ENCODE measurements at regions not wholly inside any gene's neighbourhood (a gene's known extent, or its start where the extent isn't known, plus 50 kb on each side); places are given as distances from the start of the nearest gene placed in this dataset.
"Not testable (repeated sequence)": the region's sequence is repeated elsewhere in the genome, so short reads cannot be mapped to it uniquely, and the experiment has no call there.

DNA sequence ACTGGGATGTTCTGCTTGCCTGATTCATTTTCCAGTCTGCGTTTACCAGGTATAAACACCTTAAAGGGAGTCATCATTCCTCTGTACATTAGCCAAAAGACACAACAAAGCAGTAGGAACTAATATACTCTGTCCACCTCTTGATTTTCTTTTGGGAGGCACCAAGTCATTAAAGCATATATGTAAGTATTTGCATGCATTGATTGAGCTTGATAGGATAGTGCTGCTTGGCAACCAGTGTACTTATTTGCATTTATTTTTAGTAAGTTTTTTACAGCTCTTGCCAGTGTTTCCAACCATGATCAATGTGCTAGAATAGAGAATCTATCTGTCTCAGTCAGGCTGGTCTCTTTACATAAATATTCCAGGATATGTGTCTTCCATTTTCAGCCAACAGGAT, 353.3 kb upstream of the SEMA3C start:
- DNase-seq = no peak

DNA sequence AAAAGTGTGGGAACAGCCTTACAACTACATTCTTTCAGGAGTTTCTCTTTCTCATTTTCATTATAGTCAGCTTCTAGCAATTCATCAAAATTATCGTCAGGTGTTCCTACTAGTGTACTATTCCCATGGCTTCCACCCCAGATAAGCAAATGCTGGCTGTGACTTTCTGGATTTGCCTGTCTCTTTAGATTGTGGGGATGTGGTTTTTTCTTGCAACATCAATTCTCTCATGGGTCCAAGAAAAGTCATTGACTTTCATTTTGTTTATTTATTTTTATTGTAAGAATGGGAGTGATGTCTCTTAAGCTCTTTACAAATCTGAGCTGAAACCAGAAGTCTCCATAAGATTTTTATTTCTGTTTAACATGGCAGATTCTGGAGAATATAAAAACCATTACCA, 349.7 kb upstream of the SEMA3C start:
- no peak for DNase-seq

DNA sequence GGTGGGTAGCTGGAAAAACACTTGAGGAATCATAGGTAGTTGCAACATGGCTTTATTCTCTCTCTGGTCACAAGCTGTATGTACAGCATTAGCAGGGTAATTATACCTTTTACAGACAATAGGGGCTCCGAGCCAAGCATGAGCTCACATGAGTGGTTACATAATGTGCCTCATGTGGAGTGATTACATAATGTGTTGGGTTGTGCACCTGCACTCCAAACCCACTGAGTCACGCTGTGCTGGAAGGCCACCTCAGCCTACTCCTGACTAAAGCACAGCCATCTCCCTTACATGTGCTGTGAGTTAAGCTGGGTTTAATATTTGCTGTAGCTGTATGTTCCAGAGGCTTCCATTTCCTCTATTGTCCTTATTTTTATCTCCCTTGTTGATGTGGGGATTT, 348.7 kb upstream of the SEMA3C start:
- DNase-seq = no peak

DNA sequence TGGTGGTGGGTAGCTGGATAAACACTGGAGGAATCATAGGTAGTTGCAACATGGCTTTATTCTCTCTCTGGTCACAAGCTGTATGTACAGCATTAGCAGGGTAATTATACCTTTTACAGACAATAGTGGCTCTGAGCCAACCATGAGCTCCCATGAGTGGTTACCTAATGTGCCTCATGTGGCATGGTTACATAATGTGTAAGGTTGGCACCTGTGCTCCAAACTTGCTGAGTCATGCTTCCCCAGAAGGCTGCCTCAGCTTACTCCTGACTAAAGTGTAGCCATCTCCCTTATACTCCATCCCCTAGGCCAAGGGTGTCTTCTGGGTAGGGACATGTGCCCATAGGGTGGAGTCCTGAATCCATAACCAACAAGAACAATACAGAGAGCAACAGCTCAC, 345.3 kb upstream of the SEMA3C start:
- no peak for DNase-seq

DNA sequence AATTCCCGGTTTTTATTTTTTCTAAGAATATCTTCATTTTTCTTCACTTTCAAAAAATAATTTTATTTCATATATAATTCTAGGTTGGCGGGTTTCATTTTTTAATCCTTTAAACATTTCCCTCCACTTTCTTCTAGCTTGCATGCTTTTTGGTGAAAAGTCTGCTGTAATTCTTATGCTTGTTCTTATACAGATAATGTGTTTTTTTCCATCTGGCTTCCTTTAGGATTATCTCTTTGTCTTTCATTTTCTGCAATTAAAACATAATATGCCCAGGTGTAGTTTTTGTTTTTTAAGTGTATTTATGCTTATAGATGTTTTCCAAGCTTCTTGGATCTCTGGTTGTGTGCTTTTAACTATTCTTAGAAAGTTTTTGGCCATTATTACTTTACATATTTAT, 341.3 kb upstream of the SEMA3C start:
- no peak for DNase-seq

DNA sequence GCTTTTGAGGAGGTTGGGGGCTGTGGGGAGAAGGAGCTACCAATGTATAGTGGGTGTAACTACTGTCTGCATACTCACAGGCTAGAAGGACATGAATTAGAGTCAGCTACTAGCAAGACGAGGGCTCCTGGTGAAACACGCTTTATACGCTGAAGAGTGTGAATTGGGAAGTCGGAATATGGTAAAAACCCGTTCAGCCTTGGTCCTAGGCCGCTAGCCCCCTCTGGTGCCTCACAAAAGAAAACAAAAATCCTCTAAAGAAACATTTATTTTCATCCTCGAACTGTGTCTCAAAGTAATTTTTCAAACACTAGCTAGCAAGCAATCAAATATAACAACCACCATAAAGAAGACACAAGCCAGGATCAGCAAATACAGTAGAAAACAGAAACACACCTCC, 338.1 kb upstream of the SEMA3C start:
- DNase-seq = no peak

DNA sequence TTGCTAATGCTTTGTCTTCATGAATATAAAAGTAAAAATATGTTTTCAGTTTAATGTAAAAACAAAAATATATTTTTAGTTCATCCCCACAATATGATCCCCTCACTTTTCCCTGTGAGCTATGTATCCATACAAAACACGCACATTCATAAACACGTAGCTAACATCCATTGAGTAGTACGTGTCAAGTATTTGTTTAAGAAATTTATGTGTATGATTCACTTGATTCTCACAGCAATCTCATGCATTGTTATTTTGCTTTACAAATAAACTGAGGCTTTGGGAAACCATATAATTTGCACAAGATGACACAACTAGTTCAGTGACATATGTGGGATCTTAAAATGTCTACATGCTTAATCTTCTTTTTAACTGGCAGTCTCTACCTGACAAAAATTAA, 329.6 kb upstream of the SEMA3C start:
- DNase-seq = no peak

DNA sequence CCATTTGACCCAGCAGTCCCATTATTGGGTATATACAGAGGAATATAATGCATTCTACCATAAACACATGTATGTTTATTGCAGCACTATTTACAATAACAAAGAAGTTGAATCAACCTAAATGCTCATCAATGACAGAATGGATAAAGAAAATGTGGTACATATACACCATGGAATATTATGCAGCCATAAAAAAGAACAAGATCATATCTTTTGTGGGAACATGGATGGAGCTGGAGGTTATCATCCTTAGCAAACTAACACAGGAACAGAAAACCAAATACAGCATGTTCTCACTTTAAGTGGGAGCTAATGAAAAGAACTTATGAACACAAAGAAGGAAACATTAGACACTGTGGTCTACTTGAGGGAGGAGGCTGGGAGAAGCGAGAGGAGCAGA, 328.5 kb upstream of the SEMA3C start:
- not testable (repeated sequence) for DNase-seq

DNA sequence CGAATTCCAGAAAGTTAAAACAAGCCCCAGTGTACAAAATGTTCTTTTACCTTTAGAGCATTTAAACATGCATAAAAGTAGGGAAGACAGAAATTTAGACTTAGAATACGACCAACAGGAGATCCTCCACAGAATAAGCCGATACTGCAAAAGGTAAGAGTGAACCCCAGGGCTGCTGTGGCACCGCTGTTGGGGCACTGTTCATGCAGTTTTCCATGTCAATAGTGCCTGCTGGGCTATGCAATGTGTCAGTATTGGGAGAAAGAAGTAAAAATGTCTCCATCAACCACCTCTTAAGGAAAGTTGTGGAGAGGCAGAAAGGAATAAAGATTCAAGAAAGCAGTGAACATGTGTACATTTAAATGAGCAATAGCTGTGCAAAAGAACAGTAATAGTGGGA, 326.5 kb upstream of the SEMA3C start:
- no peak for DNase-seq

DNA sequence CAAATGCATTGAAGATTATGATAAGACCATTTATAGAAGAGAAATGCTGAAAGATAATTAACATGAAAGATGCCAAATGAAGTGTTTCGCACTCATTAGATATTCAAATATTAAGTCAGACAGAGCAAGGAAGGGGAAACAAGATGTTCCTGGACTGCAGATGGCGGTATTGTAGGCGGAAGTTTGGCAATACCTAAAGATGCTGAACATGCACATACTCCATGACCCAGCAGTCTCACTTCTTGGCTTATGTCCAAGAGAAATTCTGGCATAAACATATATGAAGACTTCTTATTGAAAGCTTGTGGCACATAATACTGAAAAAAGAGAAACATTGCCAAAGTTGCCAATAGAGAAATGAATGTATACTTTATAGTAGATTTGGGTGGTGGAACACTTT, 325.4 kb upstream of the SEMA3C start:
- DNase-seq = no peak

DNA sequence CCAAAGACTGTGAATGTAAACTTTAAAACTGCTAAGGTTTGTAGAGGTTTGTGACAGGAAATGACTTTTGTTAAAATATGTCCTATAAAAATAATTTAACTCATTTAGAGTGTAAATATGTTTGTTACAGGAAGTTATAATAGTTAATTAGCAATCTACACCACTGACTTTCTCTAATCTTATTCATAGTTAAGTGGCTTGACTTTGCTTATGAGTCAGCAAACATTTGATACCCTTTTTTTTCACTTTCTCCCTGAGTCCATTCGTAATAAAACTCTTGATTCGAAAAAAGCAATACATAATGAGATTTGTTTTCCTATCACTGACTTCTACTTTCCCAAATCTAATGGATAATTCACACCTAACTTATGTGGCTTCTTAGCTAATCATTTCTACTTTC, 317.7 kb upstream of the SEMA3C start:
- no peak for DNase-seq

DNA sequence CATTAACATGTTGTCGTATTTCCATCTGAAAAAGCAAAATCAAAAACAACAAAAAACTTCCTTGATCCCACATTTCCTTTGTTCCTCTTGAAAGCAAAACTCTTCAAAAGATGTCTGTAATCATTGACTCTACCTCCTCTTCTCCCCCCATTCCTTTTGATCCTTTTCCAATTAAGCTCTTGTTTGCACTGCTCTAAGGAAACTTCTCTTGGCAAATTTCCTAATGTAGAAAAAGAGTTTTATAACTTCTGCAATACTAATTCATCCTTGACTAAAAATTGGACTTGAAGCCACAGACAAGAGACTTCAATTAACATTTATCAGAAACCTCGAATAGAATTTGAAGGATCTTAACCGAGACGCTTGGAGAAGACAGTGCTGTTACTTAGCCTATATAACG, 317.1 kb upstream of the SEMA3C start:
- DNase-seq = no peak

DNA sequence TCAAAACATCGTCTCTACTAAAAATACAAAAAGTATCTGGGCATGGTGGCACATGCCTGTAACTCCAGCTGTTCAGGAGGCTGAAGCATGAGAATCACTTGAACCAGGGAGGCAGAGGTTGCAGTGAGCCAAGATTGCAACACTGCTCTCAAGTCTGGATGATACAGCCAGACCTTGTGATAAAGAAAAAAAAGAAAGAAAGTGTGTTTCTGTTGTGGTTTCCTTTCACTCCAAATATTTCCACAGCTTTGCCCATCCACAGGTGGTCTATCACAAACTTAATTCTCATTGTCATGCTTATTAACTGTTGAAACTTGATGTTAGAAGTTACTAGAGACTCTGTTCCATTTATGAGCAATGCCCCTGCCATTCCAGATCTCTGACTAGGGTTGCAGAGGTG, 316.0 kb upstream of the SEMA3C start:
- no peak for DNase-seq

DNA sequence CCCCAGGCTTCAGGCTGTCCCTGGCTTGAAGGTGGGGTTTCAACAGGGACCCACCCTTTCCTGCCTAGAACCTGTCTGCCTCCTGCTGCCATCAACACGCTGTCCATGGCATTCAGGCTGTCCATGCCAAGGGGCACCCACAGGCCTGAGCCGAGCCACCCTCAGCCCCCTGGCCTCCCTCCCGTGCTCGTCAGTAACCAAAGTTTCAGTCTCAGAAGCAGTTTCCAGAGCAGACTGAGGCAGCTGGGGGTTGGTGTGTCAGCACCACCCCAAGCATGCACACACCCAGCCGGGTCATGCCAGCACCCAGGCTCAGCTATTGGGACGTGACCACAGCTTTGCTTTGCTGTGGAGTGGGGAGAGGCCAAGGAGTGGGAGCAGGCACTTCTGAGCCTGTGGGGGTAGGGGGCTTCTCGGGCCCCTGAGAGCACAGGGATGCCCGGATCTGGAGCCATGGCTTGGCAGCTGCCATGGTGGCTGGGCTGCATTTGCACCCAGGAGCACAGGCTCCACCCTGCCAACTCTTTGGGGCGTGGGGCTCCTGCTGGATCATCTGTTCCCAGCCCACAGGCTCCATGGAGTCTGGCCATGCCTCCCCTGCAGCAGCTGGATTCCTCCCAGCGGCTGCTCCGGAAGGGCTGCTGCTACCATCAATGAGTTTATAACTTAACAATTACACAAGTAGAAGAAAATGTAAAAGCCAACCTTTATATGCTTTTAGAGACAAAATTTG, 314.5 kb upstream of the SEMA3C start:
- no peak for DNase-seq

DNA sequence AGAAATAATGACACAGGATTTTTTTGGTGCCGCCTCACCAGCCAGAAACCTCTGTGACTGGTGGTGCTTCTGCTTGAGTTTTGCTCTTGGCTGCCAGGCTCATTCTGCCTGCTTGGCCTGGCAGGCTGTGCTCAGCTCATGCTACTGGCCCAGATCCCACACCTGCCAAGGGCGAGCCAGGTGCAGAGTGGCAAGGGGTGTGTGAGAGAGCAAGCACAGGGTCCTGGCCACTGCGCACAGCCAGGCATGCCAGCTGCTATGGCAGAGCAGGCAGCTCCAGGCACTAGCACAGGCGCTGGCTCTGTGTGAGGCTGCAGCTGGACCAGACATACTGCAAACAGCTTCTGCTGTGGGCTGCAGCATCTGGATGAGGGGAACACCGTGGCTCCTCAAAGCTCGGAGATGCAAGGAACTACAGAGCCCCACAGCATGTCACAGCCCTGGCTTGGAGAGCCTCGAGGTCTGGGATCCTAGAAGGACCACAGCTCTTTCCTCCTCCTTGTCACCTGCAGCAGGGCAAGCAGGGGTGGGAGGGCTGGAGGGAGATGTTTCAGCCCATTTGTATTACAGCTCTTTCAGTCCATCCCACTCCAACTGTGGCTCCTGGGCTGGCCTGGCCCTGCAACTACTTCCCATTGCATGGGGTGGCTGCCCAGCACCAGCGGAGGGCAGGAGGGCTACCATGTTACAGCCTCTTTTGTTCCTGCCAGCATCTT, 313.4 kb upstream of the SEMA3C start:
- DNase-seq = no peak

DNA sequence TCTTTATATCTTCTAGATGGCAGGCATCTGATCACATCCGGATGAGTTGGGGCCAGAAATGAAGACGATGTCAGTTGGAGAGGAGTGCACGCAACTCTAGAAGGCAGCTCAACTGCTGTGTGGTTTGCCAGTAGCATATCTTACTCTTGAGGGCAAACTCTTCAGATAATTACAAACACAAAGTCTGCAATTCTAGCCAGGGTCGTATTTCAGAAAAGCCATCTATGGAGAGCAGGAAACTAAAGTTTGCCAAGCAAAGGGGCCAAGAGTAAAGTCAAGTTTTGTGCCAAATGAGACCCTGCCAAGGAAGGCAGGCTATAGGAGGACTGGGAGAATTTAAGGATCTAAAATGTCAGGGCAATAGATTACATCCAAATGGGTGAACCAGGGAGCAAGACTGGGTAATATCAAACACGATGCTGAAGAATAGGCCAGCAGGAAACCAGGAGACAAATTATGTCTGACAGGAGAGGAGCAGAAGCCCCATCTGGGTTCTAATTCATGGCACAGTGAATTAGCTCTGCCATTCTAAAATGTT, 312.5 kb upstream of the SEMA3C start:
- DNase-seq = no peak

DNA sequence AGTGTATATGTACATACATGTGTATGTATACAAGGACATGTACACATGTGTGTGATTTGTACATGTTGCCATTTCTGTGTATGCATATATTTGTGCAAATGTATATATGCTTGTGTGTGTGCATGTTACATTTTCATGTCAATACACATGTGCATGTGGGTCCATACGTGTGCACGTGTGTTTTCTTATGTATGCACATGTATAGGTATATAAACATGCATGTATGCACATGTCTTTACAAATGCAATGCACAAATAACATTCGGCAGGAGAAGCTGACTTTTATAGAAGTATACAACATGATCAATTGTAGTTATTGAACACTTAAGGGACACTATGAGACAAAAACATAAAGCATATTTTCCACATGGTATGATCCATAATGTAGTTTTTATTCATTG, 307.4 kb upstream of the SEMA3C start:
- DNase-seq = no peak

DNA sequence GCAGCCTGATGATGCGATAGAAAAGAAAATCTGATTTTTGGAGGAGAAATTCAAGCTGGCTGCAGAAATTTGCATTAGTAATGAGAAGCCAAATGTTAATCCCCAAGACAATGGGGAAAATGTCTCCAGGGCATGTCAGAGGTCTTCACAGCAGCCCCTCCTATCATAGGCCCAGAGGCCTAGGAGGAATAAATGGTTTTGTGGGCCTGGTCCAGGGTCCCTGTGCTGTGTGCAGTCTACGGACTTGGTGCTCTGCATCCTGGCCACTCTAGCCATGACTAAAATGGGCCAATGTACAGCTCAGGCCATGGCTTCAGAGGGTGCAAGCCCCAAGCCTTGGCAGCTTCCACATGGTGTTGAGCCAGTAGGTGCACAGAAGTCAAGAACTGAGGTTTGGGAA, 303.8 kb upstream of the SEMA3C start:
- DNase-seq = not testable (repeated sequence)

DNA sequence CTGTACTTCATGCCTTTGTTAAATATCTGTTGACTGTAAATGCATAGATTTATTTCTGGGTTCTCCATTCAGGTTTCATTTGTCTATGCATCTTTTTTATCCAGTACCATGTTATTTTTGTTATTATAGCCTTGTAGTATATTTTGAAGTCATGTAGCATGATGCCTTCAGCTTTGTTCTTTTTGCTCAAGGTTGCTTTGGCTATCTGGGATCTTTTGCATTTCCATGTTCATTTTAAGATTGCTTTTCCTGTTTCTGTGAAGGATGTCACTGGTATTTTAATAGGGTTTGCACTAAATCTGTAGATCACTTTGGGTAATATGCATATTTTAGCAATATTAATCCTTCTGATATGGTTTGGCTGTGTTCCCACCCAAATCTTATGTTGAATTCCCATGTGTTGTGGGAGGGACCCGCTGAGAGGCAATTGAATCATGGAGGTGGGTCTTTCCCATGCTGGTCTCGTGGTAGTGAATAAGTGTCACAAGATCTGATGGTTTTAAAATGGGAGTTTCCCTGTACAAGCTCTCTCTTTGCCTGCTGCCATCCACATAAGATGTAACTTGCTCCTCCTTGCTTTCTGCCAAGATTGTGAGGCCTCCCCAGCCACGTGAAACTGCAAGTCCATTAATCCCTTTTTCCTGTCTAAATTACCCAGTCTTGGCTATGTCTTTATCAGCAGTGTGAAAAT, 302.8 kb upstream of the SEMA3C start:
- no peak for DNase-seq

DNA sequence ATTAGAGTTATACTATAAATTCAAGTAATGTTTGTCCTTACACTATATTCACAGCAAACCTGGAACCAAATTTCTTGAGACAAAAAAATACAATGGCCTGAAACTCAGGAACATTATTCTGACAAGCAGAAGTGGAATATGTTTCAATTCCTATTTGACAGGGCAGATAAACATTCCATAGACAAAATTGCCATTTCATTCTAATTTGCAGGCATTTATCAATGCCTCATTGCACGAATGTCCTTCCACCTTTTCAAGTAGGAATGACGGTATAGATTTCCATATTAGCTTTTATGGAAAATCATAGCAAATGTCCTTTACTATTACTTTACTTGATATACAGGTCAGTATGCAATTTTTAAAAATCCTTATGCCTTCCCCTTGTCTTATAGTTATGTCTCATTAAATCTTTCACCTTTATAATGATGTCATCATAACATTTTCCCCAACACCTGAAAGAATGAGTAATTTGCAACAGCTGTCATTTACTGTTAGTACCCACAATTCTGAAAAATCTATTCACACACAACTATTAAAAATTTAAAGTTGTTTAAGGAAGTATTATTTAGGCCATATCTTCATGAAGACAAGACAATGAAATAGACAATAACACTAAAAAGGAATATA, 299.7 kb upstream of the SEMA3C start:
- no peak for DNase-seq

DNA sequence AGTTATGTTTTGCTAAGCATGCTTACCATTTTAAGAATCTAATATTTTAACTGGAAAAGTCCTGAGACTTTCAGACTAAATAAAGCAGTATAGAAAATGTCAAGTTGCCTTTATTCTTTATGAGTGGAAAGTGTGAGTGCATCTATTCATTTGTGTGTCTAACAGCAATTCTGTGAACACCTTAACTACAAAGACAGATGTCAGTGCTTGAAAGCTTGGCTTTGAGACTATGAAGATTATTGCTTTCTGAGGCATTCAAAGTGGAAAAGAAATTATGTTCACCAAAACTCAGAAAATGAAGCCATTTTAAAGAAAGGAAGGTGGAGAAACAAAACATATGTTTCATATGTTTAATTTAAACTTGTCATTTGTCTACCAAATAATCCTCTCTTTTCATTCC, 294.5 kb upstream of the SEMA3C start:
- no peak for DNase-seq

DNA sequence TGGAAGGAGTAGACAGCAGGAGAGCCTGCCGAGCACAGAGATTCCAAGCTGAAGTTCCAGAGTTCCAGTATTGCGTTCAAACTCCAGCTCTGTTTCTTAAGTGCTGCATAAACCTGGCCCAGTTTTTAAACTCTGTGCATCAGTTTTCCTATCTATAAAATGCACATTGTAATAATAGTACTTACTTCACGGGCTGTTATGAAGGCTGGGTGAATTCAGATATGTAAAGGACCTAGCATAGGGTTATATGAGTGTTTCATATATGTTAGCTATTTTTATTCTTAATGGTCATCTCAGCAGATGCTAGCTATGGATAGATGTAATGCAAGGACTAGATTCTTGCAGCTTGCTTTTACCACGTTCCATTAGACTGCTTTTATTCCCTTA, 293.1 kb upstream of the SEMA3C start:
- no peak for DNase-seq

DNA sequence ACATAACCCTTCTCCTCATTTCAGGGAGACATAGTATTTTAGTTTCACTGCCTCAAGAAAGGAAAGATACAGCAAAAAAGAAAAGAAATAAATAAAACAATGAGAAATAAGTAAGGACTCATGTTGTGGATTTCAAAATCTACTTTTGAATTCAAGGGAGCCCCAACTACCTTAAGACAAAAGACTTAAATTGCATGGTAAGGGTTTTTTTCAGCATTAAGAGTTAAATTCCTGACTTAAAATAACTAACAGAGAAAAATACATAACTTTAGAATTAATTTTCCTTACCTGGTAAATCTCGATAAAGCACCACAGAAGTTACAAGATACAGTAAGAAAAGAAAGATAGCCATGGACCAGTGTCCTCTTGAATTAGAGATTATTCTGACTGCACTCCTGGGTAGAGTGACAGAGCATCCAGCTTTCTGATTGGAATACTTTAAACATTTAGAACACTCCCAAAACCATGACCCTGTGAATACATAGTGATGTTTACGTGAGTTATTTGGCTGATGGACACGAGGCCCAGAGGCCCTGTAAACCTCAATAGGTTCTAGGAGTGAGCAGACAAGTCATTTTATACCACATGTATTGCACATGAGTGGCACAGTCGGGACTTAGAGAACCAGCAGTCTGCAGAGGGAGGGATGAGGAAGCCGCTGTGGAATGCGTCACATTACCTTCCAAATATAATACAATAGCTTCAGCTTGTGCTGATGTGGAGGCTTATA, 292.5 kb upstream of the SEMA3C start:
- no peak for DNase-seq

Measured in stimulated activated CD8-positive, alpha-beta memory T cell treated with anti-CD3 and anti-CD28 coated beads, Interleukin-4, amount 100 ng/mL, for 48 hours (primary cell).